ENCODE measurements at regions not wholly inside any gene's neighbourhood (a gene's known extent, or its start where the extent isn't known, plus 50 kb on each side); places are given as distances from the start of the nearest gene placed in this dataset.

- no peak for DNase-seq (ENCODE audit: low spot score)
These were observed 317.0 kb upstream of the JAG1 start for GRCh38 chr20:10990625-10991382.

- DNase-seq (ENCODE audit: low spot score): no peak
These were observed 318.9 kb upstream of the JAG1 start for GRCh38 chr20:10992731-10993130.

GRCh38 chr20:10994991-10995700 is 321.3 kb upstream of the JAG1 start:
- DNase-seq (ENCODE audit: low spot score): no peak

GRCh38 chr20:10998476-10998875 is 324.7 kb upstream of the JAG1 start:
- no peak for DNase-seq (ENCODE audit: low spot score)

GRCh38 chr20:11000416-11000815 is 326.6 kb upstream of the JAG1 start:
- no peak for DNase-seq (ENCODE audit: low spot score)

- no peak for DNase-seq (ENCODE audit: low spot score)
These were observed 327.5 kb upstream of the JAG1 start for GRCh38 chr20:11001302-11001701.

- DNase-seq (ENCODE audit: low spot score): peak; percentile 49
These were observed 328.2 kb upstream of the JAG1 start for GRCh38 chr20:11001764-11002540.

GRCh38 chr20:11003341-11003740 is 329.5 kb upstream of the JAG1 start:
- no peak for DNase-seq (ENCODE audit: low spot score)

- no peak for DNase-seq (ENCODE audit: low spot score)
These were observed 334.7 kb upstream of the JAG1 start for GRCh38 chr20:11008444-11009033.

- DNase-seq (ENCODE audit: low spot score): no peak
These were observed 337.9 kb upstream of the JAG1 start for GRCh38 chr20:11011653-11012052.

- peak; percentile 18 for DNase-seq (ENCODE audit: low spot score)
These were observed 339.2 kb upstream of the JAG1 start for GRCh38 chr20:11012975-11013374.

- no peak for DNase-seq (ENCODE audit: low spot score)
These were observed 340.0 kb upstream of the JAG1 start for GRCh38 chr20:11013801-11014200.

GRCh38 chr20:11015440-11015839 is 341.6 kb upstream of the JAG1 start:
- DNase-seq (ENCODE audit: low spot score): no peak

GRCh38 chr20:11017446-11017845 is 343.6 kb upstream of the JAG1 start:
- DNase-seq (ENCODE audit: low spot score): no peak

- no peak for DNase-seq (ENCODE audit: low spot score)
These were observed 344.9 kb upstream of the JAG1 start for GRCh38 chr20:11018668-11019170.

- no peak for DNase-seq (ENCODE audit: low spot score)
These were observed 346.9 kb upstream of the JAG1 start for GRCh38 chr20:11020712-11021111.

GRCh38 chr20:11027224-11027623 is 353.4 kb upstream of the JAG1 start:
- no peak for DNase-seq (ENCODE audit: low spot score)

GRCh38 chr20:11030351-11030750 is 356.6 kb upstream of the JAG1 start:
- DNase-seq (ENCODE audit: low spot score): no peak

GRCh38 chr20:11031300-11031699 is 357.5 kb upstream of the JAG1 start:
- no peak for DNase-seq (ENCODE audit: low spot score)

- no peak for DNase-seq (ENCODE audit: low spot score)
These were observed 358.8 kb upstream of the JAG1 start for GRCh38 chr20:11032611-11033010.

- DNase-seq (ENCODE audit: low spot score): no peak
These were observed 360.2 kb upstream of the JAG1 start for GRCh38 chr20:11034025-11034424.

- DNase-seq (ENCODE audit: low spot score): no peak
These were observed 361.4 kb upstream of the JAG1 start for GRCh38 chr20:11035211-11035610.
